ENCODE measurements at regions not wholly inside any gene's neighbourhood (a gene's known extent, or its start where the extent isn't known, plus 50 kb on each side); places are given as distances from the start of the nearest gene placed in this dataset.

DNA sequence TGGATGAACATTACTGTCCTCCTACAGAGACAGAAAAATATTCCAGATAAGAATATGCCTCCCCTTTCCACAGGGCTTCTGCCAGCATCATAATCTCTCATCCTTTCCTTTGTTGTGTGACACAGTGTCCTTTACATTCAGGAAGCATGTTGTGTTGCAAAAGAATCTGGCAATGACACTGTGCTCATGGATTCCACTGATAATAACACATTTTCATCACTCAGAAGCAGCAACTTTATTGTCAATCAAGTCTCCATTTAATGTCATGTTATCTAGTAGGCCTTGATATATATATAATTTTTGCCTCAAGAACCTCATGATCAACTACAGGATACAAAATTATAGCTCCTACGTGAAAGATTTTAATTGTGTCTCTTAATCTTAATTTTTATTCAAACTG lies 833.9 kb downstream of the FSTL5 start:
- Mint-ChIP-seq H3K9me3 (no peaks in the 10 kb centered on the region), H3K4me3 (no peak overlapping the region), H3K36me3 (ENCODE audit: low read depth) (no peaks in the 10 kb centered on the region), H3K27ac (ENCODE audit: unreplicated experiment) (no peak overlapping the region), H3K4me1 (no peaks in the 10 kb centered on the region), H3K27me3 (ENCODE audit: low read depth) (no peaks in the 10 kb centered on the region)
- TF ChIP-seq, protein P1, sequence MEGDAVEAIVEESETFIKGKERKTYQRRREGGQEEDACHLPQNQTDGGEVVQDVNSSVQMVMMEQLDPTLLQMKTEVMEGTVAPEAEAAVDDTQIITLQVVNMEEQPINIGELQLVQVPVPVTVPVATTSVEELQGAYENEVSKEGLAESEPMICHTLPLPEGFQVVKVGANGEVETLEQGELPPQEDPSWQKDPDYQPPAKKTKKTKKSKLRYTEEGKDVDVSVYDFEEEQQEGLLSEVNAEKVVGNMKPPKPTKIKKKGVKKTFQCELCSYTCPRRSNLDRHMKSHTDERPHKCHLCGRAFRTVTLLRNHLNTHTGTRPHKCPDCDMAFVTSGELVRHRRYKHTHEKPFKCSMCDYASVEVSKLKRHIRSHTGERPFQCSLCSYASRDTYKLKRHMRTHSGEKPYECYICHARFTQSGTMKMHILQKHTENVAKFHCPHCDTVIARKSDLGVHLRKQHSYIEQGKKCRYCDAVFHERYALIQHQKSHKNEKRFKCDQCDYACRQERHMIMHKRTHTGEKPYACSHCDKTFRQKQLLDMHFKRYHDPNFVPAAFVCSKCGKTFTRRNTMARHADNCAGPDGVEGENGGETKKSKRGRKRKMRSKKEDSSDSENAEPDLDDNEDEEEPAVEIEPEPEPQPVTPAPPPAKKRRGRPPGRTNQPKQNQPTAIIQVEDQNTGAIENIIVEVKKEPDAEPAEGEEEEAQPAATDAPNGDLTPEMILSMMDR (conservative IDR thresholded peaks at IDR 0.05), result no peak
- DNase-seq (ENCODE audit: low read depth, low spot score), result no peak

DNA sequence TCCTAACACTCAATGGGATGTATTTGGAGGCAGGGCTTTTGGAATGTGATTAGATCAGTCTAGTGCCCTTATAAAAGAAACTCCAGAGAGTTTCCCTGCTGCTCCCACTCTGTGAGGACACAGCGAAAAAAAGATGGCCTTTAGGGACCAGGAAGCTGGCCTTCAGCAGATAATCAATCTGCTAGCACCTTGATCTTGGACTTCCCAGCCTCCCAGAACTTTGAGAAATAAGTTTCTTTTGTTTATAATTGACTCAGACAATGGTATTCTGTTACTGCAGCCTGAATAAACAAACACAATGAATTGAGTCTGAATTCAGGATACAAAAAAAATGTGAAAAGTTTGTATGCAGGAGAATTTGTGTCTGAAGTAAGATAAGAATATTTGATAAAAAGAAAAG lies 842.1 kb downstream of the FSTL5 start:
- Mint-ChIP-seq H3K36me3 (ENCODE audit: low read depth) (no peaks in the 10 kb centered on the region), H3K4me3 (no peak overlapping the region), H3K27ac (ENCODE audit: unreplicated experiment) (no peak overlapping the region), H3K27me3 (ENCODE audit: low read depth) (no peaks in the 10 kb centered on the region), H3K4me1 (peaks cover 8% of the 10 kb centered on the region), H3K9me3 (peaks cover 4% of the 10 kb centered on the region)
- TF ChIP-seq, protein P1 (conservative IDR thresholded peaks at IDR 0.05), result no peak
- DNase-seq (ENCODE audit: low read depth, low spot score), result no peak

DNA sequence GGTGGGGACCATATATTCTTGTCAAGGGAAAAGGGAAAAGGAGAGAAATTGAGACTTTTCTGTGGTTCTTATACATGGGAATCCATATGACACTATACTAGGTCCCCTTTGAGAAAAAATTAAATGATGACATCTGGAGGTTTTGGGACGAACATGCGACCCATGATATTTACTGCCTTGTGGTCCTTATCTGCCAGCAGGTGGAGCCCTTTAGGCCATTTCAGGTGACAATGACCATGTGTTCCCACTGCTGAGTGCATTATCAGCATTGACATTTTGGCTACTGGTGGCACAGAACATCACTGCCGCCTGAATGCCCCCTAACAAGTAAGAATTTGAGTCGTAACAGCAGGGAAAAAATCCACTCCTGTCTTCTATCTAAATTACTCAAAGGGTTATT lies 843.4 kb downstream of the FSTL5 start:
- H3K4me1 Mint-ChIP-seq, result peaks cover 8% of the 10 kb centered on the region
- H3K27ac Mint-ChIP-seq (ENCODE audit: unreplicated experiment), result no peak overlapping the region
- no peak overlapping the region for H3K4me3 Mint-ChIP-seq
- TF ChIP-seq, protein P1 (conservative IDR thresholded peaks at IDR 0.05), result peak; percentile 63
- H3K36me3 Mint-ChIP-seq (ENCODE audit: low read depth), result no peaks in the 10 kb centered on the region
- H3K9me3 Mint-ChIP-seq, result peaks cover 4% of the 10 kb centered on the region
- DNase-seq (ENCODE audit: low read depth, low spot score), result peak; percentile 11
- no peaks in the 10 kb centered on the region for H3K27me3 Mint-ChIP-seq (ENCODE audit: low read depth)

DNA sequence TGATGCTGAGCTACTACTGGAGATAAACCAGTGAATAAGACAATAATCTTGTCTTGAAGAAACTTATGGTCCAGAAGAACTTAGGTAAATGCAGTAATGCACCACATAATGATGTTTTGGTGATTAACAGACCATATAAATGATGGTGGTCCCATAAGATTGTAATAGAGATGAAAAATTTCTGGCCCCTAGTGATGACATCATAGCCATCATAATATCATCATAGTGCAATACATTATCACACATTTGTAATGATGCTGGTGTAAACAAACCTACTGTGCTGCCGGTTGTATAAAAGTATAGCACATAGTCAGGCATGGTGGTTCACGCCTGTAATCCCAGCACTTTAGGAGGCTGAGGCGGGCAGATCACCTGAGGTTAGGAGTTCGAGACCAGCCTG lies 846.8 kb downstream of the FSTL5 start:
- H3K4me3 Mint-ChIP-seq, result no peak overlapping the region
- TF ChIP-seq, protein P1 (conservative IDR thresholded peaks at IDR 0.05), result no peak

DNA sequence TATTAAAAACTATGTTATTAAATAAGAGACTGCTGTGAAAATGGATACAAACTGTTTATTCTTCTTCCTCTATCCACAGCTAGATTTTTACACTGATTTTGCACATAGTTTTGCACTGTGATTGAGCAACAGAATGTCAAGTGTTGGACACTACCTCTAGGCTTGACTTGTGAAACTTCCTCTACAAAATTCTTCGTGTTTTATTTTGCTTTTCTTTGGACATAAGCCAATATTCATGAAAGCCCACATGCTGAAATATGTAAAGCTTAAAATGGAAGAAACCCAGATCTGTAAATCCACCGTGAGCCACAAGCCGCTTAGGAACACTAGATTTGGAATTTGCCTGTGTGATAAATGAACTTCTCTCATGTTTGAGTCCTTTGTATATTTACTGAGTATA lies 849.4 kb downstream of the FSTL5 start:
- H3K4me3 Mint-ChIP-seq, result no peak overlapping the region
- no peak for DNase-seq (ENCODE audit: low read depth, low spot score)
- no peaks in the 10 kb centered on the region for H3K27me3 Mint-ChIP-seq (ENCODE audit: low read depth)
- no peak overlapping the region for H3K27ac Mint-ChIP-seq (ENCODE audit: unreplicated experiment)
- H3K4me1 Mint-ChIP-seq, result no peaks in the 10 kb centered on the region
- no peaks in the 10 kb centered on the region for H3K9me3 Mint-ChIP-seq
- TF ChIP-seq, protein P1 (conservative IDR thresholded peaks at IDR 0.05), result no peak
- H3K36me3 Mint-ChIP-seq (ENCODE audit: low read depth), result no peaks in the 10 kb centered on the region

More for the DNA sequence above, 846.8 kb downstream of the FSTL5 start:
- H3K4me1 Mint-ChIP-seq, result peaks cover 8% of the 10 kb centered on the region
- H3K27ac Mint-ChIP-seq (ENCODE audit: unreplicated experiment), result no peak overlapping the region
- peaks cover 4% of the 10 kb centered on the region for H3K9me3 Mint-ChIP-seq
- no peaks in the 10 kb centered on the region for H3K36me3 Mint-ChIP-seq (ENCODE audit: low read depth)
- H3K27me3 Mint-ChIP-seq (ENCODE audit: low read depth), result no peaks in the 10 kb centered on the region
- no peak for DNase-seq (ENCODE audit: low read depth, low spot score)

DNA sequence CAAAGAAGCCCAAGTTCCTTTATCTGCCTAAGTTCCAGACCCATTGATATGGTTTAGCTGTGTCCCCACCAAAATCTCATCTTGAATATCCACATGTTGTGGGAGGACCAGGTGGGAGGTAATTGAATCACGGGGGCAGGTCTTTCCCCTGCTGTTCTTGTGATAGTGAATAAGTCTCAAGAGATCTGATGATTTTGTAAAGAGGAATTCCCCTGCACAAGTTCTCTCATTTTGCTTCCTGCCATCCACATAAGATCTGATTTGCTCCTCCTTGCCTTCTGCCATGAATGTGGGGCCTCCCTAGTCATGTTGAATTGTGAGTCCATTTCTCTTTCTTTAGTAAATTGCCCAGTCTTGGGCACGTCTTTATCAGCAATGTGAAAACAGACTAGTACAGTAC lies 860.2 kb downstream of the FSTL5 start:
- H3K4me1 Mint-ChIP-seq, result no peaks in the 10 kb centered on the region
- no peak for DNase-seq (ENCODE audit: low read depth, low spot score)
- peaks cover 5% of the 10 kb centered on the region for H3K9me3 Mint-ChIP-seq
- TF ChIP-seq, protein P1 (conservative IDR thresholded peaks at IDR 0.05), result no peak
- no peaks in the 10 kb centered on the region for H3K36me3 Mint-ChIP-seq (ENCODE audit: low read depth)
- H3K27me3 Mint-ChIP-seq (ENCODE audit: low read depth), result no peaks in the 10 kb centered on the region
- no peak overlapping the region for H3K4me3 Mint-ChIP-seq
- no peak overlapping the region for H3K27ac Mint-ChIP-seq (ENCODE audit: unreplicated experiment)
